ENCODE measurements at regions not wholly inside any gene's neighbourhood (a gene's known extent, or its start where the extent isn't known, plus 50 kb on each side); places are given as distances from the start of the nearest gene placed in this dataset.

DNA sequence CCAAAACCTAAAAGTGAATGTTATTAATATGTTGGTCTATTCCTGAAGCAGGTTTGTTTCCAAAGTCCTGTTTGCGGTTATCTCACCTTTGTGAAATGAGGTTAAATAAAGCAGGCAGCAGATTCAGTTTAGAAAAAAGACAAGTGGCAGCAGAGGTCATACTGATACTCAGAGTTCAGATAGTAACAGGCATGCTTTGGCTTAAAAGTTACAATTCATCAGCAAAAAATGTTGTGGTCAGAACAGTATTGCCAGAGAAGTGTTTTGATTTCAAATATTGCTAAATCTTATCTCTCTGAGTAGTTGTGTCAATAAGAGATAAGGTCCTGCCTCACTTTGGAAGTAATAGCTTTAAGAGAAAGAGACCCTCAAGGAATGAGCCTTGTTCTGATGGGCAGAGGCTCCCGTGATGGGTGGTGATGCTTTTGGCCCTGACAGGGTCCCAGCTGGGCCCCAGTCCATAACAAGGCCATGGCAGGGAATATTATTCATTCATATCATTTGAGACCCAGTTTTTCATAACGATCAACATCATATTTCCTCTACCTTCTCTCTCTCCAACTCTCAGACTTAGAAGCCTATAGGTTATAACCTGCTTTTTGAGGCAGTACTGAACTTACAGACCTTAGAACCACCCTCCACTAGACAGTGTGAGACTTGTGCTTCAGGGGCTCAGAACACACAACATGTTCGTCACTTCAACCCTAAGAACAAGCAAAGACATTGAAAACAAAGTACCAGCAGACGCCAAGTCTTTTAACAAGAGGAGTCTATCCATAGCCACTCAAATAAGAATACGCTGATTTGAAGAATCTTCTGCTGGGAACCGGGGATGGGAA, 58.5 kb upstream of the AHR start:
- Histone ChIP-seq H3K36me3 (no peaks in the 10 kb centered on the region), H3K4me3 (no peak overlapping the region), H3K9me3 (no peaks in the 10 kb centered on the region), H3K4me1 (peaks cover 0 to 5% (median 0%) of the 10 kb centered on the region in 4 donors), H3K27me3 (no peaks in the 10 kb centered on the region), H3K27ac (no peak overlapping the region)
- intact Hi-C loops (cut with DNase I) = no loop called here
- TF ChIP-seq EP300 (IDR thresholded peaks at IDR 0.05) = no peak
- TF ChIP-seq, protein P1, sequence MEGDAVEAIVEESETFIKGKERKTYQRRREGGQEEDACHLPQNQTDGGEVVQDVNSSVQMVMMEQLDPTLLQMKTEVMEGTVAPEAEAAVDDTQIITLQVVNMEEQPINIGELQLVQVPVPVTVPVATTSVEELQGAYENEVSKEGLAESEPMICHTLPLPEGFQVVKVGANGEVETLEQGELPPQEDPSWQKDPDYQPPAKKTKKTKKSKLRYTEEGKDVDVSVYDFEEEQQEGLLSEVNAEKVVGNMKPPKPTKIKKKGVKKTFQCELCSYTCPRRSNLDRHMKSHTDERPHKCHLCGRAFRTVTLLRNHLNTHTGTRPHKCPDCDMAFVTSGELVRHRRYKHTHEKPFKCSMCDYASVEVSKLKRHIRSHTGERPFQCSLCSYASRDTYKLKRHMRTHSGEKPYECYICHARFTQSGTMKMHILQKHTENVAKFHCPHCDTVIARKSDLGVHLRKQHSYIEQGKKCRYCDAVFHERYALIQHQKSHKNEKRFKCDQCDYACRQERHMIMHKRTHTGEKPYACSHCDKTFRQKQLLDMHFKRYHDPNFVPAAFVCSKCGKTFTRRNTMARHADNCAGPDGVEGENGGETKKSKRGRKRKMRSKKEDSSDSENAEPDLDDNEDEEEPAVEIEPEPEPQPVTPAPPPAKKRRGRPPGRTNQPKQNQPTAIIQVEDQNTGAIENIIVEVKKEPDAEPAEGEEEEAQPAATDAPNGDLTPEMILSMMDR (IDR thresholded peaks at IDR 0.05) = no peak
- TF ChIP-seq POLR2A (IDR thresholded peaks at IDR 0.05) = no peak
- WGBS, 2 donors = 76 to 84% methylated on average over 7 of the region's 7 CpGs
- DNase-seq = no peak

- TF ChIP-seq, protein P1 (IDR thresholded peaks at IDR 0.05) = no peak
- TF ChIP-seq POLR2AphosphoS5 (IDR thresholded peaks at IDR 0.05) (no peak), POLR2A (IDR thresholded peaks at IDR 0.05) (no peak), EP300 (IDR thresholded peaks at IDR 0.05) (no peak)
- H3K27me3 ChIP-seq = no peaks in the 10 kb centered on the region
- H3K27ac ChIP-seq = no peak overlapping the region
- 96 to 97% methylated on average over 4 of the region's 4 CpGs for WGBS, 2 donors
- H3K4me1 ChIP-seq = no peaks in the 10 kb centered on the region
- H3K36me3 ChIP-seq = no peaks in the 10 kb centered on the region
- intact Hi-C loops (cut with DNase I) = no loop called here
- no peaks in the 10 kb centered on the region for H3K9me3 ChIP-seq
- H3K4me3 ChIP-seq = no peak overlapping the region
- DNase-seq = no peak
Measured at GRCh38 chr7:17242504-17242903, 55.9 kb upstream of the AHR start.

DNA sequence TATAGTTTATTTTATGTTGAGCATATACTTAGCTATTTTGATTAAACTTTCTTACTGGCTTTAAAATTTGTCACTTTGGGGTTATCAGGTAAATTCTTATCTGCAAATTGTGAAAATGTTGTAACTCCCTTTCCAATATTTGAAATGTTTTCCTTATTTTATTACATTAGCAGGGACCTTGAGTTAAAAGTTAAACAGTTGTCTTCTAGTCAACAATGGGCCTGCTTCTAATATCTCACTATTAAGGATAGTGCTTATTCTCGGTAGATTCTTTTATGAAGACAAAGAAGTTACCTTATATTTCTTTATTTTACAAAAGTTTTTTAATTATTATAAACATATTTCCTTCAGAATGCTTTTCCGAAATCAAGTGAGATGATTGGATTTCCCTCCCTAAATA, 53.7 kb upstream of the AHR start:
- intact Hi-C loops (cut with DNase I) = no loop called here
- no peak for TF ChIP-seq POLR2A (IDR thresholded peaks at IDR 0.05)
- TF ChIP-seq EP300 (IDR thresholded peaks at IDR 0.05) = no peak
- no peak for TF ChIP-seq POLR2AphosphoS5 (IDR thresholded peaks at IDR 0.05)
- TF ChIP-seq, protein P1 (IDR thresholded peaks at IDR 0.05) = no peak
- H3K27ac ChIP-seq = no peak overlapping the region
- H3K27me3 ChIP-seq = no peaks in the 10 kb centered on the region
- no peak overlapping the region for H3K4me3 ChIP-seq
- WGBS, 2 donors = 98 to 99% methylated on average over 2 of the region's 2 CpGs
- DNase-seq = no peak
- H3K9me3 ChIP-seq = no peaks in the 10 kb centered on the region
- H3K4me1 ChIP-seq = no peaks in the 10 kb centered on the region
- no peaks in the 10 kb centered on the region for H3K36me3 ChIP-seq

DNA sequence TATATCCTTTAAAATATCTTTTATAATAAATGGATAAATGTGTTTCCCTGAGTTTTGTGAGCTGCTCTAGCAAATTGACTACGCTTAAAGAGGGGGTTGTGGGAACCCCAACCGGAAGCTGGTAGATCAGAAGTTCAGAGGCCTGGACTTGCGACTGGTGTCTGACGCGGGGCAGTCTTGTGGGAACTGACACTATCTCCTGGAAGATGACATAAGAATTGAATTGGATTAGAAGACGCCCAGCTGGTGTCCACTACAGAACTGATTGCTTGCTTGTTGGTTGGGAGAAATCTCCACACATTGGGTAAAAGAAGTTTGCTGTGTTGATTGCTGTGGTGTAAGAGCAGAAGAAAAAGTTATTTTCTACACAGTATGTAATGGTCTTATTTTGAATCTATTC, 51.1 kb upstream of the AHR start:
- DNase-seq = no peak
- Histone ChIP-seq H3K9me3 (no peaks in the 10 kb centered on the region), H3K4me3 (no peak overlapping the region), H3K4me1 (no peaks in the 10 kb centered on the region), H3K27ac (no peak overlapping the region), H3K27me3 (no peaks in the 10 kb centered on the region), H3K36me3 (no peaks in the 10 kb centered on the region)
- TF ChIP-seq POLR2AphosphoS5 (IDR thresholded peaks at IDR 0.05) (no peak), EP300 (IDR thresholded peaks at IDR 0.05) (no peak), POLR2A (IDR thresholded peaks at IDR 0.05) (no peak)
- TF ChIP-seq, protein P1 (IDR thresholded peaks at IDR 0.05) = no peak
- 97 to 98% methylated on average over 6 of the region's 6 CpGs for WGBS, 2 donors
- intact Hi-C loops (cut with DNase I) = no loop called here

DNA sequence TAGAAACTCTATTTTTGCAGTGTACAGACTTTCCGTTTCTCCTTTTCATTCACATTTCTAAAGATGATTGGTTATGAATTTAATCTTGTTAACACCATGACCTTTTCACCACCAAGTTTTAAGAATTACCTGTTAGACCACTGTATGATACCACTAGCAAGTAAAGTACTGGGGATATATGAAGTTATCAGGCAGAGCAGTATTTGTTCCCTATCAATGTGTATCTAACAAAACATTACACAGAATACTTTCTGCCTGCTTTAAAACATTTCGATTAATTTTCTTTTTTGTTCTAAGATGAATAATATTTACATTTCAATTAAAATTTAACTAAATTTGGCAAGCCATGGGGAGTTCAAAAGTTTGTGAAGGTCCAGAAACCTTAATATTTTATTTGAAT, 49.9 kb upstream of the AHR start:
- H3K9me3 ChIP-seq = no peaks in the 10 kb centered on the region
- 53 to 79% methylated on average over 2 of the region's 2 CpGs for WGBS, 2 donors
- no peak overlapping the region for H3K27ac ChIP-seq
- no peak overlapping the region for H3K4me3 ChIP-seq
- TF ChIP-seq POLR2AphosphoS5 (IDR thresholded peaks at IDR 0.05) (no peak), EP300 (IDR thresholded peaks at IDR 0.05) (no peak), POLR2A (IDR thresholded peaks at IDR 0.05) (no peak)
- TF ChIP-seq, protein P1 (IDR thresholded peaks at IDR 0.05) = no peak
- H3K36me3 ChIP-seq = no peaks in the 10 kb centered on the region
- intact Hi-C loops (cut with DNase I) = no loop called here
- no peaks in the 10 kb centered on the region for H3K27me3 ChIP-seq
- no peaks in the 10 kb centered on the region for H3K4me1 ChIP-seq
- DNase-seq = no peak

Measured in sigmoid colon (tissue), 6 donors.